GM19397 (cell line): ENCODE measurements at regions not wholly inside any gene's neighbourhood (a gene's known extent, or its start where the extent isn't known, plus 50 kb on each side); places are given as distances from the start of the nearest gene placed in this dataset.
"Not testable (repeated sequence)": the region's sequence is repeated elsewhere in the genome, so short reads cannot be mapped to it uniquely, and the experiment has no call there.

Source experiments
- ATAC-seq: cut with Tn5 transposase; IDR thresholded peaks from one replicate; pipeline ENCODE4 v1.9.1; 2021; ENCODE audit warnings: mild to moderate bottlenecking, moderate library complexity; ENCODE audit not compliant: unreplicated experiment

- no peak for ATAC-seq
Measured at GRCh38 chr9:31839273-31839672, 545.2 kb upstream of the ACO1 start.

- ATAC-seq, result no peak
Measured at GRCh38 chr9:31840702-31841101, 543.7 kb upstream of the ACO1 start.

GRCh38 chr9:31847963-31848362 lies 536.5 kb upstream of the ACO1 start:
- ATAC-seq, result no peak

GRCh38 chr9:31848505-31849285 lies 535.7 kb upstream of the ACO1 start:
- ATAC-seq, result no peak

- no peak for ATAC-seq
Measured at GRCh38 chr9:31854187-31854586, 530.3 kb upstream of the ACO1 start.

GRCh38 chr9:31868830-31869229 lies 515.6 kb upstream of the ACO1 start:
- ATAC-seq, result no peak

GRCh38 chr9:31870276-31870675 lies 514.2 kb upstream of the ACO1 start:
- no peak for ATAC-seq

GRCh38 chr9:31873722-31874121 lies 510.7 kb upstream of the ACO1 start:
- no peak for ATAC-seq

- ATAC-seq, result no peak
Measured at GRCh38 chr9:31894008-31894407, 490.4 kb upstream of the ACO1 start.

GRCh38 chr9:31908158-31908890 lies 476.1 kb upstream of the ACO1 start:
- ATAC-seq, result no peak

GRCh38 chr9:31908891-31909480 lies 475.5 kb upstream of the ACO1 start:
- ATAC-seq, result no peak

GRCh38 chr9:31912636-31913035 lies 471.8 kb upstream of the ACO1 start:
- ATAC-seq, result no peak

- ATAC-seq, result no peak
Measured at GRCh38 chr9:31916591-31917241, 467.7 kb upstream of the ACO1 start.

GRCh38 chr9:31937737-31938136 lies 446.7 kb upstream of the ACO1 start:
- ATAC-seq, result not testable (repeated sequence)

GRCh38 chr9:31950756-31951155 lies 433.7 kb upstream of the ACO1 start:
- ATAC-seq, result no peak

- ATAC-seq, result no peak
Measured at GRCh38 chr9:31958572-31958971, 425.9 kb upstream of the ACO1 start.

GRCh38 chr9:31969552-31969951 lies 414.9 kb upstream of the ACO1 start:
- ATAC-seq, result no peak

GRCh38 chr9:31983895-31984294 lies 400.5 kb upstream of the ACO1 start:
- ATAC-seq, result no peak

- ATAC-seq, result no peak
Measured at GRCh38 chr9:31996331-31996730, 388.1 kb upstream of the ACO1 start.

- no peak for ATAC-seq
Measured at GRCh38 chr9:32004431-32005076, 379.9 kb upstream of the ACO1 start.

- no peak for ATAC-seq
Measured at GRCh38 chr9:32010322-32010721, 374.1 kb upstream of the ACO1 start.
